ENCODE measurements at regions not wholly inside any gene's neighbourhood (a gene's known extent, or its start where the extent isn't known, plus 50 kb on each side); places are given as distances from the start of the nearest gene placed in this dataset.

DNA sequence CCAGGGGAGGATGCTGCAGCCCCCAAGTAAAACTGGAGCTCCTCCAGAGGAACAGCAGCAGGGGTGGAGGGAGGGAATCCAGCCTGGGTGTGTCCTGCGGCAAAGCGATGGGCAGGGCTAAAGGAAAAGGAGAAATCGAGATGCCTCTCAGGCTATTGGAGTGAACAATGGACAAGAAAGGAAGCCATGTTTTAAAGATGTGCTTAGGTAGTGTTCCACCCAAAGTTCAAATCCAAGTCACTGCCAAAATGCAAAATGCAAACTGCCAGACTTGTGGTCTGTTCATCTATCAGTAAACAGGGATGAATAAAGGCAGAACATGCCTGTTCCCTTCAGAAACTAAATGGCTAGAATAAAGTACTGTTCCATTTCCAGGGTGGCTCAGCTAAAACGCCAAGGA lies 197.5 kb upstream of the NSMCE3 start:
- H3K4me3 ChIP-seq (ENCODE audit: low read depth in 1 of 2, low read length in 2 of 2): no peak overlapping the region
- no peaks in the 10 kb centered on the region for H3K9me3 ChIP-seq (ENCODE audit: insufficient read depth, low read length, severe bottlenecking)
- H3K36me3 ChIP-seq (ENCODE audit: insufficient read depth, low read length): no peaks in the 10 kb centered on the region
- no peak overlapping the region for H3K9ac ChIP-seq (ENCODE audit: low read depth, low read length)
- DNase-seq (no peak), ATAC-seq (ENCODE audit: insufficient read depth, low read depth) (no peak)
- H3K27me3 ChIP-seq (ENCODE audit: insufficient read depth, low read length, poor library complexity): no peaks in the 10 kb centered on the region
- no peak overlapping the region for H3K27ac ChIP-seq (ENCODE audit: low read length)
- no peaks in the 10 kb centered on the region for H3K4me1 ChIP-seq (ENCODE audit: insufficient read depth, low read length)
- H4K20me1 ChIP-seq (ENCODE audit: insufficient read depth, low read length): no peaks in the 10 kb centered on the region
- TF ChIP-seq EZH2 (IDR thresholded peaks at IDR 0.05; ENCODE audit: borderline replicate concordance, low read depth, low read length, severe bottlenecking): no peak
- TF ChIP-seq, protein P1, sequence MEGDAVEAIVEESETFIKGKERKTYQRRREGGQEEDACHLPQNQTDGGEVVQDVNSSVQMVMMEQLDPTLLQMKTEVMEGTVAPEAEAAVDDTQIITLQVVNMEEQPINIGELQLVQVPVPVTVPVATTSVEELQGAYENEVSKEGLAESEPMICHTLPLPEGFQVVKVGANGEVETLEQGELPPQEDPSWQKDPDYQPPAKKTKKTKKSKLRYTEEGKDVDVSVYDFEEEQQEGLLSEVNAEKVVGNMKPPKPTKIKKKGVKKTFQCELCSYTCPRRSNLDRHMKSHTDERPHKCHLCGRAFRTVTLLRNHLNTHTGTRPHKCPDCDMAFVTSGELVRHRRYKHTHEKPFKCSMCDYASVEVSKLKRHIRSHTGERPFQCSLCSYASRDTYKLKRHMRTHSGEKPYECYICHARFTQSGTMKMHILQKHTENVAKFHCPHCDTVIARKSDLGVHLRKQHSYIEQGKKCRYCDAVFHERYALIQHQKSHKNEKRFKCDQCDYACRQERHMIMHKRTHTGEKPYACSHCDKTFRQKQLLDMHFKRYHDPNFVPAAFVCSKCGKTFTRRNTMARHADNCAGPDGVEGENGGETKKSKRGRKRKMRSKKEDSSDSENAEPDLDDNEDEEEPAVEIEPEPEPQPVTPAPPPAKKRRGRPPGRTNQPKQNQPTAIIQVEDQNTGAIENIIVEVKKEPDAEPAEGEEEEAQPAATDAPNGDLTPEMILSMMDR (IDR thresholded peaks at IDR 0.05; ENCODE audit: borderline replicate concordance, extremely low read depth, low read length, poor library complexity, severe bottlenecking): no peak
- H3K4me2 ChIP-seq (ENCODE audit: insufficient read depth, low read length): no peak overlapping the region
- H3K79me2 ChIP-seq (ENCODE audit: insufficient read depth, low read length): no peaks in the 10 kb centered on the region
- H2AFZ ChIP-seq (ENCODE audit: low read depth, low read length): no peak overlapping the region

DNA sequence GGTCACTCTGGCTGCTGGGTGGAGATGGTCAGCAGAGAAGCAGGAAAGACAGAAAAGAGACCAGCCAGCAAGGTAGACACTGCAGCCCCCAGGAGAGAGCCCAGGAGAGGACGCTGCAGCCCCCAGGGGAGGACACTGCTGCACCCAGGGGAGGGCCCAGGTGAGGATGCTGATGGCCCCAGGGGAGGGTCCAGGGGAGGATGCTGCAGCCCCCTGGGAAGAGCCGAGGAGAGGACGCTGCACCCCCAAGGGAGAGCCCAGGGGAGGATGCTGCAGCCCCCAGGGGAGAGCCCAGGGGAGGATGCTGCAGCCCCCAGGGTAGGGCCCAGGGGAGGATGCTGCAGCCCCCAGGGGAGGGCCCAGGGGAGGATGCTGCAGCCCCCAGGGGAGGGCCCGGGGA lies 196.7 kb upstream of the NSMCE3 start:
- DNase-seq (no peak), ATAC-seq (ENCODE audit: insufficient read depth, low read depth) (no peak)
- H3K9ac ChIP-seq (ENCODE audit: low read depth, low read length): no peak overlapping the region
- no peaks in the 10 kb centered on the region for H4K20me1 ChIP-seq (ENCODE audit: insufficient read depth, low read length)
- TF ChIP-seq, protein P1 (IDR thresholded peaks at IDR 0.05; ENCODE audit: borderline replicate concordance, extremely low read depth, low read length, poor library complexity, severe bottlenecking): no peak
- no peak for TF ChIP-seq EZH2 (IDR thresholded peaks at IDR 0.05; ENCODE audit: borderline replicate concordance, low read depth, low read length, severe bottlenecking)
- H2AFZ ChIP-seq (ENCODE audit: low read depth, low read length): no peak overlapping the region
- H3K4me2 ChIP-seq (ENCODE audit: insufficient read depth, low read length): no peak overlapping the region
- H3K4me1 ChIP-seq (ENCODE audit: insufficient read depth, low read length): no peaks in the 10 kb centered on the region
- no peaks in the 10 kb centered on the region for H3K79me2 ChIP-seq (ENCODE audit: insufficient read depth, low read length)
- H3K27ac ChIP-seq (ENCODE audit: low read length): no peak overlapping the region
- H3K36me3 ChIP-seq (ENCODE audit: insufficient read depth, low read length): no peaks in the 10 kb centered on the region
- no peak overlapping the region for H3K4me3 ChIP-seq (ENCODE audit: low read depth in 1 of 2, low read length in 2 of 2)
- H3K27me3 ChIP-seq (ENCODE audit: insufficient read depth, low read length, poor library complexity): no peaks in the 10 kb centered on the region
- no peaks in the 10 kb centered on the region for H3K9me3 ChIP-seq (ENCODE audit: insufficient read depth, low read length, severe bottlenecking)

DNA sequence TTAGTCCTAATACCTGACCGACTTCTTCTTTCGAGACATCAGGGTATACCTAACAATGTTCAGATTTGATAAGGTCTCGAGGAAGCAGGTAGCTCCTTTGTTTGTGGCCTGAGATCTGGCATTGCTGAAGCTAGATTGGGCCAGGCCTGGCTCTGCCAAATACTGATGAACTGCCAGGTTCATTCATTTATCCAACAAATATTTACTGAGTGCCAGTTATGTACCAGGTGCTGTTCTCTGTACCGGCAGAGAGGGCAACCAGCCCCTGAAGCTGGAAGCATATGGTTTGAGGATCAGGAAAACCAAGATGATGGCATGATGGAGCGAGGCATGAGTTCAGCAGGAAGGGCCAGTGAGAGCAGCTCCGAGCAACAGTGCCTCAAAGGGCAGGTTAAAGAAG lies 196.2 kb upstream of the NSMCE3 start:
- H3K27me3 ChIP-seq (ENCODE audit: insufficient read depth, low read length, poor library complexity): no peaks in the 10 kb centered on the region
- H3K4me2 ChIP-seq (ENCODE audit: insufficient read depth, low read length): no peak overlapping the region

More for the DNA sequence above, 196.2 kb upstream of the NSMCE3 start:
- no peaks in the 10 kb centered on the region for H3K4me1 ChIP-seq (ENCODE audit: insufficient read depth, low read length)
- no peaks in the 10 kb centered on the region for H3K9me3 ChIP-seq (ENCODE audit: insufficient read depth, low read length, severe bottlenecking)
- no peak overlapping the region for H3K4me3 ChIP-seq (ENCODE audit: low read depth in 1 of 2, low read length in 2 of 2)
- H3K79me2 ChIP-seq (ENCODE audit: insufficient read depth, low read length): no peaks in the 10 kb centered on the region
- ATAC-seq (ENCODE audit: insufficient read depth, low read depth): no peak
- H4K20me1 ChIP-seq (ENCODE audit: insufficient read depth, low read length): no peaks in the 10 kb centered on the region
- H3K9ac ChIP-seq (ENCODE audit: low read depth, low read length): no peak overlapping the region
- no peaks in the 10 kb centered on the region for H3K36me3 ChIP-seq (ENCODE audit: insufficient read depth, low read length)
- H2AFZ ChIP-seq (ENCODE audit: low read depth, low read length): no peak overlapping the region
- no peak for TF ChIP-seq EZH2 (IDR thresholded peaks at IDR 0.05; ENCODE audit: borderline replicate concordance, low read depth, low read length, severe bottlenecking)
- TF ChIP-seq, protein P1 (IDR thresholded peaks at IDR 0.05; ENCODE audit: borderline replicate concordance, extremely low read depth, low read length, poor library complexity, severe bottlenecking): no peak
- H3K27ac ChIP-seq (ENCODE audit: low read length): no peak overlapping the region
- no peak for DNase-seq
